ENCODE measurements at regions not wholly inside any gene's neighbourhood (a gene's known extent, or its start where the extent isn't known, plus 50 kb on each side); places are given as distances from the start of the nearest gene placed in this dataset.
A peak's percentile ranks its signal among the peaks of the same experiment; 100 is the strongest.

- ATAC-seq (no peak), FAIRE-seq (no peak), DNase-seq (ENCODE audit: low read depth in 1 of 2, low spot score in 1 of 2) (no peak)
- H3K4me3 ChIP-seq = no peak overlapping the region
- CTCF ChIA-PET = no interaction called here
- no peak overlapping the region for H3K4me2 ChIP-seq
- 2% methylated on average over 5 of the region's 5 CpGs for WGBS (ENCODE audit: missing lambda C conversion rate)
- POLR2A ChIA-PET = no interaction called here
- H3K27ac ChIP-seq = no peak overlapping the region
- H3K4me1 ChIP-seq = no peaks in the 10 kb centered on the region
- no peaks in the 10 kb centered on the region; the same call in 2 of the 3 replicates for H3K9me3 ChIP-seq
- TF ChIP-seq JUN (IDR thresholded peaks at IDR 0.05) (no peak), HOXB5 (CRISPR knock-in tag; IDR thresholded peaks at IDR 0.05) (no peak), SMC3 (IDR thresholded peaks at IDR 0.05) (no peak), EHF (CRISPR knock-in tag; IDR thresholded peaks at IDR 0.05) (no peak), CTCF (IDR thresholded peaks at IDR 0.05) (no peak), CHD2 (IDR thresholded peaks at IDR 0.05; ENCODE audit: low read length, partially characterized antibody) (no peak), HOXA7 (CRISPR knock-in tag; IDR thresholded peaks at IDR 0.05) (no peak), MAFK (IDR thresholded peaks at IDR 0.05; ENCODE audit: partially characterized antibody) (no peak), KDM1A (IDR thresholded peaks at IDR 0.05; ENCODE audit: low read depth) (no peak), HMGXB4 (CRISPR knock-in tag; IDR thresholded peaks at IDR 0.05; ENCODE audit: borderline replicate concordance) (no peak), TP53 (CRISPR knock-in tag; IDR thresholded peaks at IDR 0.05) (no peak), FOSB (CRISPR knock-in tag; IDR thresholded peaks at IDR 0.05) (no peak), BCL3 (IDR thresholded peaks at IDR 0.05) (no peak), POLR2A (IDR thresholded peaks at IDR 0.05; ENCODE audit: low read length) (no peak)
Measured at GRCh38 chr17:52957411-52957810, 798.9 kb upstream of the CA10 start.

GRCh38 chr17:52947418-52947817 is 788.9 kb upstream of the CA10 start:
- DNase-seq (ENCODE audit: low read depth in 1 of 2, low spot score in 1 of 2) = no peak
- TF ChIP-seq PHF8 (IDR thresholded peaks at IDR 0.05; ENCODE audit: borderline replicate concordance, low read depth) (no peak), ESRRA (IDR thresholded peaks at IDR 0.05; ENCODE audit: borderline replicate concordance, low read length) (no peak)
- no peak for FAIRE-seq
- Histone ChIP-seq H3K9me3 (peaks cover 11% of the 10 kb centered on the region; the same call in 1 of the 3 replicates), H3K4me1 (no peaks in the 10 kb centered on the region), H3K4me2 (no peak overlapping the region), H3K4me3 (no peak overlapping the region), H3K27ac (no peak overlapping the region)
- ChIA-PET CTCF (no interaction called here), POLR2A (no interaction called here)
- 0% methylated on average over 3 of the region's 3 CpGs for WGBS (ENCODE audit: missing lambda C conversion rate)
- no peak for ATAC-seq

- Histone ChIP-seq H3K4me3 (no peak overlapping the region), H3K27ac (no peak overlapping the region), H3K4me2 (no peak overlapping the region), H3K9me3 (peaks cover 27% of the 10 kb centered on the region), H3K4me1 (no peaks in the 10 kb centered on the region)
- 1% methylated on average over 3 of the region's 3 CpGs for WGBS (ENCODE audit: missing lambda C conversion rate)
- peak in 1 of 2 experiments; percentile 34 for DNase-seq (ENCODE audit: low read depth in 1 of 2, low spot score in 1 of 2)
- ChIA-PET CTCF (no interaction called here), POLR2A (no interaction called here)
- FAIRE-seq = no peak
- ATAC-seq = no peak
- no peak for TF ChIP-seq CEBPB (IDR thresholded peaks at IDR 0.05)
- no peak for TF ChIP-seq MYC (IDR thresholded peaks at IDR 0.05; ENCODE audit: borderline replicate concordance, low read length)
- TF ChIP-seq CHD4 (IDR thresholded peaks at IDR 0.05; ENCODE audit: borderline replicate concordance) = no peak
- TF ChIP-seq MAFK (IDR thresholded peaks at IDR 0.05; ENCODE audit: partially characterized antibody) = no peak
- no peak for TF ChIP-seq EHMT2 (IDR thresholded peaks at IDR 0.05; ENCODE audit: low read depth)
- TF ChIP-seq SREBF2 (IDR thresholded peaks at IDR 0.05) = no peak
- TF ChIP-seq PHF8 (IDR thresholded peaks at IDR 0.05; ENCODE audit: borderline replicate concordance, low read depth) = no peak
- TF ChIP-seq MAZ (IDR thresholded peaks at IDR 0.05; ENCODE audit: borderline replicate concordance, low read depth, low read length) = no peak
- TF ChIP-seq BCL3 (IDR thresholded peaks at IDR 0.05) = no peak
- no peak for TF ChIP-seq FOSL2 (IDR thresholded peaks at IDR 0.05)
- no peak for TF ChIP-seq FOSL2 (CRISPR knock-in tag; IDR thresholded peaks at IDR 0.05)
- no peak for TF ChIP-seq HES2 (IDR thresholded peaks at IDR 0.05)
- TF ChIP-seq EHF (CRISPR knock-in tag; IDR thresholded peaks at IDR 0.05) = no peak
- TF ChIP-seq RCOR1 (IDR thresholded peaks at IDR 0.05; ENCODE audit: low read depth, low read length) = no peak
- no peak for TF ChIP-seq JUN (IDR thresholded peaks at IDR 0.05)
Measured at GRCh38 chr17:52938623-52939230, 780.2 kb upstream of the CA10 start.

Measured in A549 (cell line).